K562 (cell line): ENCODE measurements at regions not wholly inside any gene's neighbourhood (a gene's known extent, or its start where the extent isn't known, plus 50 kb on each side); places are given as distances from the start of the nearest gene placed in this dataset.
"Not testable (repeated sequence)": the region's sequence is repeated elsewhere in the genome, so short reads cannot be mapped to it uniquely, and the experiment has no call there.

ENCODE experiments used
- ATF1 ChIP-seq, 2 experiments: fragments of 450-650 bp in 1 of 2; IDR thresholded peaks; 2 replicates each; pipeline ENCODE4 v1.6.1; 2016; ENCODE audit warnings: missing compliant biosample characterization in 1 of 2, missing genetic modification characterization in 1 of 2
- BRF2 ChIP-seq: IDR thresholded peaks from 3 replicates; pipeline ENCODE4 v1.6.1; 2011; ENCODE audit warnings: borderline replicate concordance, mild to moderate bottlenecking; ENCODE audit not compliant: insufficient read length, insufficient read depth
- CHAMP1 ChIP-seq: fragments of 450-650 bp; IDR thresholded peaks from 2 replicates; pipeline ENCODE4 v1.6.1; 2016; ENCODE audit warnings: mild to moderate bottlenecking
- JUNB ChIP-seq: fragments of 450-650 bp; formaldehyde crosslinking; conservative IDR thresholded peaks from 2 replicates; pipeline ENCODE4 v1.4.0; 2020; ENCODE audit warnings: mild to moderate bottlenecking
- MYNN ChIP-seq, 2 experiments: sonication (generic); formaldehyde crosslinking in 1 of 2; IDR thresholded peaks; 2 replicates each; pipeline versions ENCODE4 v1.5.0 to v1.6.1; 2016 to 2020; ENCODE audit warnings: antibody characterized with exemption in 1 of 2, missing genetic modification reagents in 1 of 2
- THRA ChIP-seq: fragments of 450-650 bp; IDR thresholded peaks from 2 replicates; pipeline ENCODE4 v1.6.1; 2017; ENCODE audit warnings: mild to moderate bottlenecking, moderate library complexity

GRCh38 chr2:44074795-44075194 is 79.0 kb upstream of the LRPPRC start:
- not testable (repeated sequence) for TF ChIP-seq MYNN (IDR thresholded peaks at IDR 0.05); MYNN (CRISPR knock-in tag; IDR thresholded peaks at IDR 0.05); BRF2; ATF1 (CRISPR knock-in tag; IDR thresholded peaks at IDR 0.05); ATF1 (tag; IDR thresholded peaks at IDR 0.05); JUNB (CRISPR knock-in tag); CHAMP1; THRA
